ENCODE measurements at regions not wholly inside any gene's neighbourhood (a gene's known extent, or its start where the extent isn't known, plus 50 kb on each side); places are given as distances from the start of the nearest gene placed in this dataset.

GRCh38 chr12:126064028-126064427 lies 998.8 kb downstream of the AACS start:
- H4K5ac ChIP-seq (ENCODE audit: insufficient read length, low read depth, low read length): no peak overlapping the region
- H3K4me1 ChIP-seq (replicated peaks in 1 of 4; ENCODE audit: control insufficient read depth in 3 of 4, insufficient read depth in 4 of 4, low read length in 3 of 4): no peaks in the 10 kb centered on the region
- H3K4ac ChIP-seq (replicated peaks; ENCODE audit: insufficient read length, low read depth, low read length): no peak overlapping the region
- no peak overlapping the region for H4K8ac ChIP-seq (ENCODE audit: extremely low read depth, insufficient read depth, low read length)
- H3K27me3 ChIP-seq (replicated peaks in 1 of 4; ENCODE audit: control insufficient read depth in 3 of 4, extremely low read depth in 1 of 4, insufficient read depth in 3 of 4, low read length in 3 of 4): no peaks in the 10 kb centered on the region
- H3K14ac ChIP-seq (ENCODE audit: insufficient read length): no peak overlapping the region
- H3K23ac ChIP-seq (ENCODE audit: insufficient read length): no peak overlapping the region
- H3K79me1 ChIP-seq (ENCODE audit: low read depth, low read length): no peaks in the 10 kb centered on the region
- H2BK20ac ChIP-seq (ENCODE audit: low read length): no peak overlapping the region
- H3K9me3 ChIP-seq (ENCODE audit: insufficient read depth in 2 of 2, low read depth in 1 of 2, low read length in 1 of 2): peaks cover 9 to 11% of the 10 kb centered on the region in 2 experiments; a peak in 3 of 4 replicates
- no peak overlapping the region for H3K18ac ChIP-seq (ENCODE audit: extremely low read depth, low read length)
- 89% methylated on average over 5 of the region's 5 CpGs; no CpG with 5 or more reads in 1 of the 2 experiments for WGBS, 2 experiments (ENCODE audit: extremely low coverage in 1 of 2, insufficient coverage in 1 of 2, insufficient read length in 1 of 2, insufficient replicate concordance in 2 of 2, low coverage in 1 of 2, low lambda C conversion rate in 2 of 2, missing lambda C conversion rate in 1 of 2)
- H2BK12ac ChIP-seq (ENCODE audit: low read depth, low read length): no peak overlapping the region
- H4K91ac ChIP-seq (replicated peaks; ENCODE audit: insufficient read length, low read length): no peak overlapping the region
- no peak overlapping the region for H3K4me2 ChIP-seq (ENCODE audit: insufficient read depth in 1 of 2, low read depth in 2 of 2, low read length in 2 of 2)
- CTCF ChIA-PET (ENCODE audit: partially characterized antibody): no interaction called here
- no peak overlapping the region for H2AFZ ChIP-seq (ENCODE audit: low read length)
- H3K23me2 ChIP-seq (ENCODE audit: low read depth, low read length): no peaks in the 10 kb centered on the region
- POLR2A ChIA-PET (ENCODE audit: partially characterized antibody): no interaction called here
- no peaks in the 10 kb centered on the region for H4K20me1 ChIP-seq (replicated peaks in 1 of 2; ENCODE audit: control insufficient read depth in 1 of 2, insufficient read depth in 2 of 2, low read length in 2 of 2)
- H3K36me3 ChIP-seq (ENCODE audit: control insufficient read depth in 2 of 4, insufficient read depth in 4 of 4, low read length in 3 of 4): no peaks in the 10 kb centered on the region
- H2BK120ac ChIP-seq (replicated peaks; ENCODE audit: low read depth, low read length): no peak overlapping the region
- H3K27ac ChIP-seq (ENCODE audit: low read depth, low read length): no peak overlapping the region
- TF ChIP-seq GTF2F1 (IDR thresholded peaks at IDR 0.05; ENCODE audit: borderline replicate concordance, low read depth, low read length): no peak
- no peak for TF ChIP-seq ATF3 (IDR thresholded peaks at IDR 0.05; ENCODE audit: insufficient read depth, low read depth, low read length)
- no peak for TF ChIP-seq HDAC2 (IDR thresholded peaks at IDR 0.05; ENCODE audit: borderline replicate concordance in 1 of 2, low read depth in 2 of 2, low read length in 2 of 2)
- TF ChIP-seq POLR2AphosphoS5 (IDR thresholded peaks at IDR 0.05; ENCODE audit: low read depth, low read length): no peak
- no peak for TF ChIP-seq KDM4A (IDR thresholded peaks at IDR 0.05; ENCODE audit: low read depth, low read length, severe bottlenecking)
- no peak for TF ChIP-seq ATF2 (IDR thresholded peaks at IDR 0.05; ENCODE audit: low read length)
- TF ChIP-seq EP300 (IDR thresholded peaks at IDR 0.05; ENCODE audit: borderline replicate concordance in 1 of 2, low read depth in 2 of 2, low read length in 2 of 2): no peak
- no peak overlapping the region for H2AK5ac ChIP-seq (ENCODE audit: low read depth, low read length)
- FAIRE-seq: no peak
- no peaks in the 10 kb centered on the region for H3K79me2 ChIP-seq (ENCODE audit: control insufficient read depth in 1 of 2, insufficient read depth in 2 of 2, low read length in 2 of 2)
- no peak overlapping the region for H3K56ac ChIP-seq (replicated peaks; ENCODE audit: insufficient read length, low read depth, low read length)
- no peak overlapping the region for H3K9ac ChIP-seq (replicated peaks in 1 of 4; ENCODE audit: extremely low read depth in 1 of 4, low read depth in 3 of 4, low read length in 3 of 4)
- no peak overlapping the region for H2BK5ac ChIP-seq (ENCODE audit: low read depth, low read length)
- H3K4me3 ChIP-seq (ENCODE audit: extremely low read depth in 1 of 4, insufficient read depth in 2 of 4, low read depth in 3 of 4, low read length in 4 of 4): no peak overlapping the region
- no peak overlapping the region for H2BK15ac ChIP-seq (ENCODE audit: low read length)
- DNase-seq (ENCODE audit: low read depth in 1 of 2, low spot score in 2 of 2): no peak
